Nephron (organoid): ENCODE measurements at regions not wholly inside any gene's neighbourhood (a gene's known extent, or its start where the extent isn't known, plus 50 kb on each side); places are given as distances from the start of the nearest gene placed in this dataset.

Experiments used
- H3K27ac Mint-ChIP-seq, 3 experiments: 2 replicates each; pipeline ENCODE4 v1.8.0; 2020; ENCODE audit warnings: mixed read lengths in 3 of 3, mild to moderate bottlenecking in 2 of 3, moderate library complexity in 1 of 3
- H3K27me3 Mint-ChIP-seq: 2 replicates; pipeline ENCODE4 v1.8.0; 2021; ENCODE audit warnings: low read depth, mild to moderate bottlenecking, moderate library complexity, mixed read lengths
- H3K36me3 Mint-ChIP-seq: 2 replicates; pipeline ENCODE4 v1.8.0; 2020; ENCODE audit warnings: low read depth, mixed read lengths
- H3K4me1 Mint-ChIP-seq: 2 replicates; pipeline ENCODE4 v1.8.0; 2020; ENCODE audit warnings: mixed read lengths
- H3K4me3 Mint-ChIP-seq, 3 experiments: 2 replicates each; pipeline ENCODE4 v1.8.0; 2020; ENCODE audit warnings: mild to moderate bottlenecking in 3 of 3, mixed read lengths in 3 of 3, moderate library complexity in 2 of 3
- H3K9me3 Mint-ChIP-seq: 2 replicates; pipeline ENCODE4 v1.8.0; 2020; ENCODE audit warnings: mixed read lengths
- TF ChIP-seq, protein P1 (sequence below), 3 experiments: fragments of 200-600 bp; sonication (generic); IDR thresholded peaks; one replicate each; pipeline ENCODE4 v1.5.0; 2021; ENCODE audit warnings: antibody characterized with exemption in 3 of 3; ENCODE audit not compliant: unreplicated experiment in 3 of 3

GRCh38 chr21:19577381-19577780 lies 1173.8 kb upstream of the TMPRSS15 start:
- TF ChIP-seq, protein P1, sequence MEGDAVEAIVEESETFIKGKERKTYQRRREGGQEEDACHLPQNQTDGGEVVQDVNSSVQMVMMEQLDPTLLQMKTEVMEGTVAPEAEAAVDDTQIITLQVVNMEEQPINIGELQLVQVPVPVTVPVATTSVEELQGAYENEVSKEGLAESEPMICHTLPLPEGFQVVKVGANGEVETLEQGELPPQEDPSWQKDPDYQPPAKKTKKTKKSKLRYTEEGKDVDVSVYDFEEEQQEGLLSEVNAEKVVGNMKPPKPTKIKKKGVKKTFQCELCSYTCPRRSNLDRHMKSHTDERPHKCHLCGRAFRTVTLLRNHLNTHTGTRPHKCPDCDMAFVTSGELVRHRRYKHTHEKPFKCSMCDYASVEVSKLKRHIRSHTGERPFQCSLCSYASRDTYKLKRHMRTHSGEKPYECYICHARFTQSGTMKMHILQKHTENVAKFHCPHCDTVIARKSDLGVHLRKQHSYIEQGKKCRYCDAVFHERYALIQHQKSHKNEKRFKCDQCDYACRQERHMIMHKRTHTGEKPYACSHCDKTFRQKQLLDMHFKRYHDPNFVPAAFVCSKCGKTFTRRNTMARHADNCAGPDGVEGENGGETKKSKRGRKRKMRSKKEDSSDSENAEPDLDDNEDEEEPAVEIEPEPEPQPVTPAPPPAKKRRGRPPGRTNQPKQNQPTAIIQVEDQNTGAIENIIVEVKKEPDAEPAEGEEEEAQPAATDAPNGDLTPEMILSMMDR (IDR thresholded peaks at IDR 0.05; ENCODE audit: unreplicated experiment in 3 of 3) = no peak
- Mint-ChIP-seq H3K9me3 (peaks cover under 1% of the 10 kb centered on the region), H3K27me3 (no peaks in the 10 kb centered on the region), H3K36me3 (no peaks in the 10 kb centered on the region), H3K4me1 (no peaks in the 10 kb centered on the region), H3K27ac (no peak overlapping the region), H3K4me3 (no peak overlapping the region)

GRCh38 chr21:19590044-19590443 lies 1186.5 kb upstream of the TMPRSS15 start:
- TF ChIP-seq, protein P1 (IDR thresholded peaks at IDR 0.05; ENCODE audit: unreplicated experiment in 3 of 3) = no peak
- no peaks in the 10 kb centered on the region for H3K9me3 Mint-ChIP-seq
- H3K27me3 Mint-ChIP-seq = peaks cover 3% of the 10 kb centered on the region
- peaks cover 9% of the 10 kb centered on the region for H3K4me1 Mint-ChIP-seq
- no peak overlapping the region for H3K4me3 Mint-ChIP-seq
- H3K36me3 Mint-ChIP-seq = no peaks in the 10 kb centered on the region
- peak overlapping the region in 1 of 3 experiments; percentile 10 for H3K27ac Mint-ChIP-seq

GRCh38 chr21:19603011-19603593 lies 1199.5 kb upstream of the TMPRSS15 start:
- Mint-ChIP-seq H3K27ac (no peak overlapping the region), H3K9me3 (no peaks in the 10 kb centered on the region), H3K4me1 (peaks cover 4% of the 10 kb centered on the region), H3K4me3 (no peak overlapping the region), H3K27me3 (no peaks in the 10 kb centered on the region), H3K36me3 (no peaks in the 10 kb centered on the region)
- TF ChIP-seq, protein P1 (IDR thresholded peaks at IDR 0.05; ENCODE audit: unreplicated experiment in 3 of 3) = no peak

DNA sequence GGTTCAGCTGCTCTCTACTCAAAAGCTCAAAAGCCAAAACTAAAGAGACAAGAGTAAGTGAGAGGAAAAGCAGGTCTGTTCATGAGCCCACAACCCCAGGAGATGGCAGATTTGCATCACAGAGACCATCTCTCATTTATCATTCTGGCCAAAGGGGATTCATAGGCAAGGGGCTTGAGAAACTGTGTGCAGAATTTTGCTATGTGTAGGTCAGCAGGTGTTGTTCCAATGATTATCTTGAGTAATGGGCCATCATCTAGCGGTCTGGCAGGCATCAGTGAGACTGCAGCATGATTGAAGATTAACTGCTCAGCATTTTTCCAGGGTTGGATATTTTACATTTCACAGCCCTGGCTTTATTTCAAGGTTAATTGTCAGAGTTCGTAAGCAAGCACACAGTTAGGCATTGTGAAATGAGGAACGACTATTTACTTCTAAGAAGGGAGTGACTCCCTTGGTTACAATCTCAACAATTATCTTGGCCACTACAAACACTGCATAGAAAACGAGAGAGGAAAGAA lies 1204.6 kb upstream of the TMPRSS15 start:
- H3K4me3 Mint-ChIP-seq = no peak overlapping the region
- peak overlapping the region in 1 of 3 experiments; percentile 15 for H3K27ac Mint-ChIP-seq
- TF ChIP-seq, protein P1 (IDR thresholded peaks at IDR 0.05; ENCODE audit: unreplicated experiment in 3 of 3) = no peak
- no peaks in the 10 kb centered on the region for H3K27me3 Mint-ChIP-seq
- H3K36me3 Mint-ChIP-seq = no peaks in the 10 kb centered on the region
- peaks cover 10% of the 10 kb centered on the region for H3K4me1 Mint-ChIP-seq
- no peaks in the 10 kb centered on the region for H3K9me3 Mint-ChIP-seq

GRCh38 chr21:19609611-19610010 lies 1206.0 kb upstream of the TMPRSS15 start:
- no peaks in the 10 kb centered on the region for H3K9me3 Mint-ChIP-seq
- peaks cover 4% of the 10 kb centered on the region for H3K27me3 Mint-ChIP-seq
- no peak overlapping the region for H3K4me3 Mint-ChIP-seq
- H3K4me1 Mint-ChIP-seq = peaks cover 10% of the 10 kb centered on the region
- no peaks in the 10 kb centered on the region for H3K36me3 Mint-ChIP-seq
- TF ChIP-seq, protein P1 (IDR thresholded peaks at IDR 0.05; ENCODE audit: unreplicated experiment in 3 of 3) = no peak
- H3K27ac Mint-ChIP-seq = no peak overlapping the region
